Loucy (cell line): ENCODE measurements at regions not wholly inside any gene's neighbourhood (a gene's known extent, or its start where the extent isn't known, plus 50 kb on each side); places are given as distances from the start of the nearest gene placed in this dataset.

ENCODE experiments used
- H2AFZ ChIP-seq: fragments of 200-600 bp; sonication (generic); 2 replicates; pipeline ENCODE4 v1.6.0; 2016; ENCODE audit warnings: antibody characterized with exemption, mild to moderate bottlenecking, low read length, moderate library complexity
- H3F3A ChIP-seq: fragments of 200-600 bp; 2 replicates; pipeline ENCODE4 v1.6.0; 2016; ENCODE audit warnings: antibody characterized with exemption, low read depth, mild to moderate bottlenecking
- H3K27me3 ChIP-seq: fragments of 200-600 bp; sonication (generic); 2 replicates; pipeline ENCODE4 v1.6.1; 2014; ENCODE audit warnings: low read length, mild to moderate bottlenecking; ENCODE audit not compliant: insufficient read depth, poor library complexity, severe bottlenecking
- H3K36me3 ChIP-seq: fragments of 200-600 bp; sonication (generic); 2 replicates; pipeline ENCODE4 v1.6.1; 2016; ENCODE audit warnings: low read length; ENCODE audit not compliant: insufficient read depth
- H3K4me1 ChIP-seq: fragments of 200-600 bp; sonication (generic); 2 replicates; pipeline ENCODE4 v1.5.1; 2014; ENCODE audit warnings: low read length, mild to moderate bottlenecking; ENCODE audit not compliant: insufficient read depth, poor library complexity, severe bottlenecking
- H3K4me2 ChIP-seq: fragments of 200-600 bp; sonication (generic); 2 replicates; pipeline ENCODE4 v1.6.0; 2014; ENCODE audit warnings: antibody characterized with exemption, low read length, low read depth, mild to moderate bottlenecking; ENCODE audit not compliant: poor library complexity, severe bottlenecking
- H3K4me3 ChIP-seq: fragments of 200-600 bp; sonication (generic); 2 replicates; pipeline ENCODE4 v1.5.1; 2014; ENCODE audit warnings: low read length, mild to moderate bottlenecking, mixed read lengths; ENCODE audit not compliant: poor library complexity, severe bottlenecking
- H3K79me2 ChIP-seq: fragments of 200-600 bp; sonication (generic); 2 replicates; pipeline ENCODE4 v1.6.1; 2014; ENCODE audit warnings: low read length; ENCODE audit not compliant: insufficient read depth
- H3K9ac ChIP-seq: fragments of 200-600 bp; sonication (generic); 2 replicates; pipeline ENCODE4 v1.6.0; 2014; ENCODE audit warnings: mild to moderate bottlenecking, low read depth, low read length, moderate library complexity; ENCODE audit not compliant: poor library complexity, severe bottlenecking
- H3K9me2 ChIP-seq: fragments of 200-600 bp; sonication (generic); replicated peaks from 2 replicates; pipeline ENCODE4 v1.6.1; 2016; ENCODE audit warnings: low read depth, low read length, mixed read lengths
- H3K9me3 ChIP-seq: fragments of 200-600 bp; sonication (generic); 2 replicates; pipeline ENCODE4 v1.6.1; 2014; ENCODE audit warnings: mild to moderate bottlenecking, antibody characterized with exemption, low read length, low read depth; ENCODE audit not compliant: insufficient read depth
- H4K20me1 ChIP-seq: fragments of 200-600 bp; sonication (generic); 2 replicates; pipeline ENCODE4 v1.6.0; 2014; ENCODE audit warnings: antibody characterized with exemption, low read length, mild to moderate bottlenecking; ENCODE audit not compliant: insufficient read depth, poor library complexity, severe bottlenecking
- EZH2phosphoT487 ChIP-seq: fragments of 200-600 bp; IDR thresholded peaks from 2 replicates; pipeline ENCODE4 v1.6.1; 2018; ENCODE audit warnings: antibody characterized with exemption, mild to moderate bottlenecking, moderate library complexity, borderline replicate concordance
- TF ChIP-seq, protein P1 (sequence below): fragments of 200-600 bp; sonication (generic); conservative IDR thresholded peaks from 2 replicates; pipeline ENCODE4 v1.5.1; 2014; ENCODE audit warnings: mild to moderate bottlenecking, antibody characterized with exemption, low read length

DNA sequence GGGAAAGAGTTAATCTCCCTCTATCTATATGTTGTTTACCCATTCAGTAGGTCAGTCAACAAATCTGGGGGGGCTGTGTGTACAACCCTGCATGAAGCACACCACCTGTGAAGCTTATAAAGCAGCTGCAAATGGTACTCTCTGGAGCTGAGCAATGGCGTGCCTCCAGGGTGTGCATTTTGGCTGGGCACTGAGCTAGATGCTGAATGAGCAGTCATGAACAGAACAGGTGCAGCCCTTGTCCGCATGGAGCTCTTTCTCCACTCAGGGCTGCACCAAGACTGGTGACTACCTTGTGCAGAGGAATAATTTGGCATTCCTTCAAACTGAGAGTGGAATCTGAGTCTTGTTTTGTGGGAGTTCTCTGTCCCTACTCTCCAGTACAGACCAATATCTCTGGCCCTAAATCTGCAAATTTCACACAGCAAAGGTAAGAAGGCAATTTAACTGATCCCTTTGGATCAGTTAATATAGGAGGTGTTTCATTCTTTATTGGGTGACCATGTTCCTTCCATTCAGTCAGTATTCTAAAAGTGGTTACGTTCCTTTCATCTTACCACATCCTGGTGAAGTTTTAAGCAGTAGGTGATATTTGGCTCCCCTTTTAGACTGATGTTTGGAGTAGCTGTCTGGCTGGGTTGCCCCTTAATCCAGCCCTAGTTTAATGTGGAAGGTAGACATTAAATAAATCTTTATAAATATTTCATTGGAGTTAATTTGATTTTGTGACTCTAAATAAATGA, 76.0 kb downstream of the GPR88 start:
- Histone ChIP-seq H3F3A (no peaks in the 10 kb centered on the region), H3K9me2 (no peaks in the 10 kb centered on the region), H3K4me2 (peak overlapping the region; percentile 73), H3K9me3 (no peaks in the 10 kb centered on the region), H3K4me3 (peak overlapping the region; percentile 58), H3K79me2 (no peaks in the 10 kb centered on the region), H3K4me1 (peaks cover 13% of the 10 kb centered on the region), H2AFZ (peak overlapping the region; percentile 82), H3K27me3 (no peaks in the 10 kb centered on the region), H3K36me3 (no peaks in the 10 kb centered on the region), H4K20me1 (no peaks in the 10 kb centered on the region), H3K9ac (peak overlapping the region; percentile 48)
- TF ChIP-seq EZH2phosphoT487, result no peak

GRCh38 chr1:100614570-100614969, 76.6 kb downstream of the GPR88 start:
- peaks cover 13% of the 10 kb centered on the region for H3K4me1 ChIP-seq
- H2AFZ ChIP-seq, result peak overlapping the region; percentile 82; the same call in 1 of the 2 replicates
- H3K9me3 ChIP-seq, result no peaks in the 10 kb centered on the region
- peak overlapping the region; percentile 58 for H3K4me3 ChIP-seq
- H3K36me3 ChIP-seq, result no peaks in the 10 kb centered on the region
- no peaks in the 10 kb centered on the region for H4K20me1 ChIP-seq
- no peaks in the 10 kb centered on the region for H3K79me2 ChIP-seq
- TF ChIP-seq EZH2phosphoT487, result no peak
- TF ChIP-seq, protein P1, sequence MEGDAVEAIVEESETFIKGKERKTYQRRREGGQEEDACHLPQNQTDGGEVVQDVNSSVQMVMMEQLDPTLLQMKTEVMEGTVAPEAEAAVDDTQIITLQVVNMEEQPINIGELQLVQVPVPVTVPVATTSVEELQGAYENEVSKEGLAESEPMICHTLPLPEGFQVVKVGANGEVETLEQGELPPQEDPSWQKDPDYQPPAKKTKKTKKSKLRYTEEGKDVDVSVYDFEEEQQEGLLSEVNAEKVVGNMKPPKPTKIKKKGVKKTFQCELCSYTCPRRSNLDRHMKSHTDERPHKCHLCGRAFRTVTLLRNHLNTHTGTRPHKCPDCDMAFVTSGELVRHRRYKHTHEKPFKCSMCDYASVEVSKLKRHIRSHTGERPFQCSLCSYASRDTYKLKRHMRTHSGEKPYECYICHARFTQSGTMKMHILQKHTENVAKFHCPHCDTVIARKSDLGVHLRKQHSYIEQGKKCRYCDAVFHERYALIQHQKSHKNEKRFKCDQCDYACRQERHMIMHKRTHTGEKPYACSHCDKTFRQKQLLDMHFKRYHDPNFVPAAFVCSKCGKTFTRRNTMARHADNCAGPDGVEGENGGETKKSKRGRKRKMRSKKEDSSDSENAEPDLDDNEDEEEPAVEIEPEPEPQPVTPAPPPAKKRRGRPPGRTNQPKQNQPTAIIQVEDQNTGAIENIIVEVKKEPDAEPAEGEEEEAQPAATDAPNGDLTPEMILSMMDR, result no peak
- H3K27me3 ChIP-seq, result no peaks in the 10 kb centered on the region
- no peaks in the 10 kb centered on the region for H3F3A ChIP-seq
- peak overlapping the region; percentile 48 for H3K9ac ChIP-seq
- no peaks in the 10 kb centered on the region for H3K9me2 ChIP-seq
- peak overlapping the region; percentile 73 for H3K4me2 ChIP-seq

DNA sequence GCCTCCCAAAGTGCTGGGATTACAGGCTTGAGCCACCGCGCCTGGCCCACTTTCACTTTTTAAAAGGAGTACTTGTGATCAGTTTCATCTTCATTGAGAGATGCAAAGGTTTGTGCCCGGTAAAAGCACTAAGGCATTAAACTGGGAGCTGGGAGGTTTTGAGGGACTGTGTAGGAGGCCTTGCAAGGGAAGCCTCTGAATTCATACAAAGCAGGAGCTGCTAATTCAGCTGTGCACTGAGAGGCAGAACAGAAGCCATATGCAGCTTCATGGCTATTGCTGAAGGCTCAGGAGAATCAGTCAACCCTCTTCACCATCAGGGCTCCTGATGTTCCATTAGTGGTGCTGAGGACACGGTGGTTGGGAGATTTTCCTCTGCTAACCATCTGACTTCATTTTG, 77.7 kb downstream of the GPR88 start:
- Histone ChIP-seq H3K27me3 (no peaks in the 10 kb centered on the region), H2AFZ (0 out of 2 replicates have a peak overlapping the region, but pooled peaks have one; percentile 19), H3K4me3 (no peak overlapping the region)

More for the DNA sequence above, 77.7 kb downstream of the GPR88 start:
- TF ChIP-seq EZH2phosphoT487, result no peak
- TF ChIP-seq, protein P1, result no peak
- no peaks in the 10 kb centered on the region for H3K36me3 ChIP-seq
- no peaks in the 10 kb centered on the region for H4K20me1 ChIP-seq
- H3K4me2 ChIP-seq, result no peak overlapping the region
- H3K9me3 ChIP-seq, result no peaks in the 10 kb centered on the region
- no peak overlapping the region for H3K9ac ChIP-seq
- H3K4me1 ChIP-seq, result peaks cover 13% of the 10 kb centered on the region
- no peaks in the 10 kb centered on the region for H3K79me2 ChIP-seq
- H3F3A ChIP-seq, result no peaks in the 10 kb centered on the region
- no peaks in the 10 kb centered on the region for H3K9me2 ChIP-seq
